ENCODE measurements at regions not wholly inside any gene's neighbourhood (a gene's known extent, or its start where the extent isn't known, plus 50 kb on each side); places are given as distances from the start of the nearest gene placed in this dataset.

- TF ChIP-seq CTCF (IDR thresholded peaks at IDR 0.05) (no peak), POLR2A (IDR thresholded peaks at IDR 0.05) (no peak), POLR2AphosphoS5 (IDR thresholded peaks at IDR 0.05) (no peak)
These were observed 474.9 kb upstream of the GJE1 start for GRCh38 chr6:141657812-141658211.
